ENCODE measurements at regions not wholly inside any gene's neighbourhood (a gene's known extent, or its start where the extent isn't known, plus 50 kb on each side); places are given as distances from the start of the nearest gene placed in this dataset.

- no peak for FAIRE-seq
Observed at GRCh38 chr2:173782681-173783080, 182.5 kb downstream of the SP3 start.

- FAIRE-seq = no peak
Observed at GRCh38 chr2:173783382-173783781, 181.8 kb downstream of the SP3 start.

GRCh38 chr2:173785813-173786212 is 179.4 kb downstream of the SP3 start:
- FAIRE-seq = no peak

GRCh38 chr2:173791502-173791901 is 173.7 kb downstream of the SP3 start:
- FAIRE-seq = no peak

GRCh38 chr2:173792166-173792565 is 173.0 kb downstream of the SP3 start:
- FAIRE-seq = no peak

GRCh38 chr2:173792741-173793140 is 172.4 kb downstream of the SP3 start:
- no peak for FAIRE-seq

GRCh38 chr2:173793709-173794565 is 171.2 kb downstream of the SP3 start:
- FAIRE-seq = no peak

GRCh38 chr2:173797586-173798263 is 167.4 kb downstream of the SP3 start:
- no peak for FAIRE-seq

GRCh38 chr2:173802518-173802917 is 162.7 kb downstream of the SP3 start:
- FAIRE-seq = no peak

GRCh38 chr2:173803449-173803848 is 161.7 kb downstream of the SP3 start:
- FAIRE-seq = no peak

- no peak for FAIRE-seq
Observed at GRCh38 chr2:173806761-173807160, 158.4 kb downstream of the SP3 start.

GRCh38 chr2:173808718-173809117 is 156.5 kb downstream of the SP3 start:
- no peak for FAIRE-seq

GRCh38 chr2:173812321-173812720 is 152.9 kb downstream of the SP3 start:
- no peak for FAIRE-seq

GRCh38 chr2:173814306-173814705 is 150.9 kb downstream of the SP3 start:
- no peak for FAIRE-seq

- FAIRE-seq = no peak
Observed at GRCh38 chr2:173815772-173816171, 149.4 kb downstream of the SP3 start.

- FAIRE-seq = no peak
Observed at GRCh38 chr2:173817582-173817981, 147.6 kb downstream of the SP3 start.

GRCh38 chr2:173818285-173818684 is 146.9 kb downstream of the SP3 start:
- no peak for FAIRE-seq

- no peak for FAIRE-seq
Observed at GRCh38 chr2:173819852-173820251, 145.3 kb downstream of the SP3 start.

GRCh38 chr2:173821451-173821850 is 143.7 kb downstream of the SP3 start:
- FAIRE-seq = no peak

- no peak for FAIRE-seq
Observed at GRCh38 chr2:173822889-173823542, 142.2 kb downstream of the SP3 start.

- FAIRE-seq = no peak
Observed at GRCh38 chr2:173823543-173823939, 141.6 kb downstream of the SP3 start.

GRCh38 chr2:173828189-173829142 is 136.7 kb downstream of the SP3 start:
- no peak for FAIRE-seq

- FAIRE-seq = no peak
Observed at GRCh38 chr2:173829727-173830126, 135.4 kb downstream of the SP3 start.
